K562 (cell line): ENCODE measurements at regions not wholly inside any gene's neighbourhood (a gene's known extent, or its start where the extent isn't known, plus 50 kb on each side); places are given as distances from the start of the nearest gene placed in this dataset.

ENCODE experiments used
- BCL6 ChIP-seq: fragments of 250-450 bp; sonication (Bioruptor Pico); IDR thresholded peaks from 2 replicates; pipeline ENCODE4 v1.4.0; 2020
- CBX3 ChIP-seq, 2 experiments: IDR thresholded peaks; 1 replicate in 1 of 2; 2 replicates in 1 of 2; pipeline ENCODE4 v1.6.1; 2012; ENCODE audit warnings: inconsistent platforms in 2 of 2, low read length in 2 of 2, borderline replicate concordance in 1 of 2, control low read depth in 1 of 2
- CEBPG ChIP-seq, 3 experiments: fragments of 200-800 bp in 1 of 3; sonication (Bioruptor generic) in 1 of 3; sonication (generic) in 1 of 3; formaldehyde crosslinking in 1 of 3; IDR thresholded peaks in 2 of 3; conservative IDR thresholded peaks in 1 of 3; 2 replicates each; pipeline versions ENCODE4 v1.6.1 to v1.8.0; 2016 to 2022; ENCODE audit warnings: missing compliant biosample characterization in 2 of 3, missing genetic modification characterization in 2 of 3, mild to moderate bottlenecking in 1 of 3, missing genetic modification reagents in 1 of 3
- DACH1 ChIP-seq: fragments of 450-650 bp; IDR thresholded peaks from 2 replicates; pipeline ENCODE4 v1.6.1; 2018; ENCODE audit not compliant: partially characterized antibody
- ELF4 ChIP-seq: fragments of 450-650 bp; formaldehyde crosslinking; IDR thresholded peaks from 2 replicates; pipeline ENCODE4 v1.4.0; 2022; ENCODE audit warnings: missing genetic modification characterization
- EP400 ChIP-seq: fragments of 450-650 bp; IDR thresholded peaks from 2 replicates; pipeline ENCODE4 v1.6.1; 2017; ENCODE audit warnings: antibody characterized with exemption, mild to moderate bottlenecking, moderate library complexity
- ILF3 ChIP-seq: fragments of 450-650 bp; IDR thresholded peaks from 2 replicates; pipeline ENCODE4 v1.6.1; 2018; ENCODE audit warnings: antibody characterized with exemption, mild to moderate bottlenecking, moderate library complexity, borderline replicate concordance
- RCOR1 ChIP-seq, 2 experiments: IDR thresholded peaks; 2 replicates each; pipeline ENCODE4 v1.6.1; 2012; ENCODE audit warnings: low read depth in 2 of 2, low read length in 2 of 2, borderline replicate concordance in 1 of 2, improper control_type of control experiment in 1 of 2
- SAFB ChIP-seq: fragments of 200-400 bp; formaldehyde crosslinking; IDR thresholded peaks from 2 replicates; pipeline ENCODE4 v1.6.1; 2017; ENCODE audit warnings: low read depth, low read length, borderline replicate concordance
- STAG1 ChIP-seq: sonication (generic); formaldehyde crosslinking; IDR thresholded peaks from 2 replicates; pipeline ENCODE4 v1.5.0; 2020; ENCODE audit warnings: missing genetic modification reagents, borderline replicate concordance
- TAF1 ChIP-seq: IDR thresholded peaks from 2 replicates; pipeline ENCODE4 v1.6.1; 2011; ENCODE audit warnings: mild to moderate bottlenecking, low read length, moderate library complexity; ENCODE audit not compliant: insufficient read depth, control insufficient read depth, severe bottlenecking; ENCODE audit errors: extremely low read depth
- ZNF57 ChIP-seq: fragments of 450-650 bp; formaldehyde crosslinking; IDR thresholded peaks from 2 replicates; pipeline ENCODE4 v1.4.0; 2020; ENCODE audit warnings: mild to moderate bottlenecking, moderate library complexity
- ZNF644 ChIP-seq: fragments of 200-800 bp; sonication (Bioruptor generic); IDR thresholded peaks from 2 replicates; pipeline ENCODE4 v1.6.1; 2016; ENCODE audit warnings: low read depth, missing genetic modification characterization, missing compliant biosample characterization
- TF ChIP-seq, protein P1 (sequence below): sonication (generic); formaldehyde crosslinking; IDR thresholded peaks from 2 replicates; pipeline ENCODE4 v1.8.1; 2023; ENCODE audit warnings: mild to moderate bottlenecking, missing genetic modification reagents, moderate library complexity

DNA sequence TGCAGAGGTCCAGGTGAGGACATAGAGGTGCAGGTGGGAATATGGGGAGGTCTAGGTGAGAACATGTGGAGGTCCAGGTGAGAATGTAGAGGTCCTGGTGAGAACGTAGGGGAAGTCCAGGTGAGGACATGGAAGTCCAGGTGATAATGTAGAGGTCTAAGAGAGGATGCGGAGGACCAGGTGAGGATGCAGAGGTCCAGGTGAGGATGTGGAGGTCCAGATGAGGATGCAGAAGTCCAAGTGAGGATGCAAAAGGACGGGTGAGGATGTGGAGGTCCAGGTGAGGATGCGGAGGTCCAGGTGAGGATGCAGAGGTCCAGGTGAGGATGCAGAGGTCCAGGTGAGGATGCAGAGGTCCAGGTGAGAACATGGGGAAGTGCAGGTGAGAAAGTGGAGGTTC is 133.8 kb downstream of the MRPL36 start (continued):
- TF ChIP-seq, protein P1, sequence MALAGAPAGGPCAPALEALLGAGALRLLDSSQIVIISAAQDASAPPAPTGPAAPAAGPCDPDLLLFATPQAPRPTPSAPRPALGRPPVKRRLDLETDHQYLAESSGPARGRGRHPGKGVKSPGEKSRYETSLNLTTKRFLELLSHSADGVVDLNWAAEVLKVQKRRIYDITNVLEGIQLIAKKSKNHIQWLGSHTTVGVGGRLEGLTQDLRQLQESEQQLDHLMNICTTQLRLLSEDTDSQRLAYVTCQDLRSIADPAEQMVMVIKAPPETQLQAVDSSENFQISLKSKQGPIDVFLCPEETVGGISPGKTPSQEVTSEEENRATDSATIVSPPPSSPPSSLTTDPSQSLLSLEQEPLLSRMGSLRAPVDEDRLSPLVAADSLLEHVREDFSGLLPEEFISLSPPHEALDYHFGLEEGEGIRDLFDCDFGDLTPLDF (CRISPR knock-in tag): no peak
- TF ChIP-seq RCOR1 (IDR thresholded peaks at IDR 0.05; ENCODE audit: borderline replicate concordance in 1 of 2, low read depth in 2 of 2, low read length in 2 of 2): no peak
- TF ChIP-seq CEBPG (CRISPR knock-in tag; IDR thresholded peaks at IDR 0.05): no peak
- TF ChIP-seq CEBPG (tag; conservative IDR thresholded peaks at IDR 0.05 in 1 of 2, IDR thresholded peaks at IDR 0.05 in 1 of 2): no peak
- no peak for TF ChIP-seq TAF1
- no peak for TF ChIP-seq SAFB
- no peak for TF ChIP-seq CBX3 (IDR thresholded peaks at IDR 0.05; ENCODE audit: borderline replicate concordance in 1 of 2, low read length in 2 of 2)
- TF ChIP-seq ZNF57: no peak
- TF ChIP-seq DACH1: no peak
- TF ChIP-seq ELF4 (CRISPR knock-in tag): no peak
- no peak for TF ChIP-seq STAG1
- TF ChIP-seq EP400: no peak
- TF ChIP-seq ILF3: no peak
- no peak for TF ChIP-seq ZNF644 (tag)
- TF ChIP-seq BCL6: no peak
